GM12878 (cell line): ENCODE measurements at regions not wholly inside any gene's neighbourhood (a gene's known extent, or its start where the extent isn't known, plus 50 kb on each side); places are given as distances from the start of the nearest gene placed in this dataset.

ENCODE experiments used
- ATAC-seq: fragments of 200-7000 bp; cut with Tn5 transposase; 3 replicates; pipeline ENCODE4 v1.9.1; 2020; ENCODE audit warnings: mild to moderate bottlenecking, moderate library complexity
- BruUV-seq: library from RNA; stranded (reverse); fragments of 400-500 nt; replicated peaks from 2 replicates; lab custom pipeline; 2021; lab: Mats Ljungman, UMichigan
- CTCF ChIA-PET: fragments of 300-600 bp; sonication (Branson Sonifier 250); formaldehyde crosslinking; extraction: SDS; loops from one replicate; lab custom pipeline; 2021; ENCODE audit warnings: inconsistent platforms; lab: Yijun Ruan, JAX
- POLR2A ChIA-PET: fragments of 350-600 bp; formaldehyde crosslinking; extraction: SDS; loops from one replicate; lab custom pipeline; 2021; ENCODE audit warnings: inconsistent platforms; lab: Charles Lee
- RAD21 ChIA-PET: fragments of 300-600 bp; sonication (Branson Sonifier 250); formaldehyde crosslinking; loops from one replicate; lab custom pipeline; 2023; ENCODE audit warnings: antibody characterized with exemption; ENCODE audit not compliant: unreplicated experiment; lab: Charles Lee
- SMC1A ChIA-PET: fragments of 300-600 bp; sonication (Branson Sonifier 250); formaldehyde crosslinking; loops from one replicate; lab custom pipeline; 2023; ENCODE audit not compliant: unreplicated experiment, uncharacterized antibody; lab: Charles Lee
- DNase-seq: peaks from one replicate; pipeline ENCODE4 v3.0.0-alpha.2; 2011; ENCODE audit warnings: low read depth, low spot score
- FAIRE-seq: peaks from 3 replicates; lab custom pipeline; 2011; peaks lifted over from hg19 to GRCh38; lab: Jason Lieb, UNC
- H2AFZ ChIP-seq: 2 replicates; pipeline ENCODE4 v1.6.0; 2011; ENCODE audit warnings: low read depth, low read length, control low read depth; ENCODE audit not compliant: control insufficient read depth
- H3K27ac ChIP-seq: 2 replicates; pipeline ENCODE4 v1.5.1; 2011; ENCODE audit warnings: control low read depth; ENCODE audit not compliant: control insufficient read depth, insufficient read depth
- H3K27me3 ChIP-seq, 2 experiments: replicated peaks in 1 of 2; 2 replicates each; pipeline versions ENCODE4 v1.6.0 to v1.6.1; 2011; ENCODE audit warnings: low read length in 1 of 2; ENCODE audit not compliant: control insufficient read depth in 2 of 2, insufficient read depth in 2 of 2
- H3K36me3 ChIP-seq, 2 experiments: 2 replicates each; pipeline ENCODE4 v1.5.1; 2011; ENCODE audit warnings: low read length in 1 of 2; ENCODE audit not compliant: control insufficient read depth in 2 of 2, insufficient read depth in 2 of 2
- H3K4me1 ChIP-seq: 2 replicates; pipeline ENCODE4 v1.6.1; 2011; ENCODE audit warnings: mild to moderate bottlenecking, low read length, moderate library complexity, mixed read lengths; ENCODE audit not compliant: control insufficient read depth, insufficient read depth
- H3K4me2 ChIP-seq: 2 replicates; pipeline ENCODE4 v1.6.0; 2011; ENCODE audit warnings: control low read depth; ENCODE audit not compliant: control insufficient read depth, insufficient read depth
- H3K4me3 ChIP-seq: fragments of 200-600 bp; sonication (generic); 2 replicates; pipeline ENCODE4 v1.5.1; 2016
- H3K79me2 ChIP-seq: 2 replicates; pipeline ENCODE4 v1.6.0; 2011; ENCODE audit warnings: low read length; ENCODE audit not compliant: control insufficient read depth, insufficient read depth
- H3K9ac ChIP-seq: 2 replicates; pipeline ENCODE4 v1.8.0; 2011; ENCODE audit warnings: low read length, control low read depth, mixed read lengths; ENCODE audit not compliant: control insufficient read depth, insufficient read depth
- H3K9me3 ChIP-seq: replicated peaks from 3 replicates; pipeline ENCODE4 v1.5.1; 2011; ENCODE audit warnings: mild to moderate bottlenecking, low read length; ENCODE audit not compliant: control insufficient read depth, insufficient read depth
- H4K20me1 ChIP-seq: 2 replicates; pipeline ENCODE4 v1.6.0; 2011; ENCODE audit not compliant: control insufficient read depth, insufficient read depth
- CHD2 ChIP-seq: IDR thresholded peaks from 2 replicates; pipeline ENCODE4 v1.6.1; 2011; ENCODE audit warnings: low read depth, low read length, improper control_type of control experiment, borderline replicate concordance
- HDGF ChIP-seq: fragments of 450-650 bp; IDR thresholded peaks from 2 replicates; pipeline ENCODE4 v1.6.1; 2016; ENCODE audit warnings: antibody characterized with exemption
- MXI1 ChIP-seq: fragments of 150-350 bp; IDR thresholded peaks from 2 replicates; pipeline ENCODE4 v1.6.1; 2011; ENCODE audit warnings: low read depth, mild to moderate bottlenecking, inconsistent platforms, low read length, improper control_type of control experiment
- STAT3 ChIP-seq: IDR thresholded peaks from 2 replicates; pipeline ENCODE4 v1.6.1; 2011; ENCODE audit warnings: low read depth, low read length, improper control_type of control experiment
- ZBTB40 ChIP-seq: fragments of 450-650 bp; IDR thresholded peaks from 2 replicates; pipeline ENCODE4 v1.6.1; 2016; ENCODE audit warnings: mild to moderate bottlenecking, moderate library complexity, borderline replicate concordance
- ZNF217 ChIP-seq: fragments of 450-650 bp; IDR thresholded peaks from 2 replicates; pipeline ENCODE4 v1.6.1; 2017; ENCODE audit warnings: antibody characterized with exemption, mild to moderate bottlenecking
- in situ Hi-C: fragments of 300-500 bp; cut with MboI; formaldehyde crosslinking; loops from 9 replicates; pipeline ENCODE4 v1.14.3; 2018; ENCODE audit warnings: mixed read lengths
- intact Hi-C: fragments of 100-400 bp; cut with micrococcal nuclease; formaldehyde crosslinking; loops from one replicate; pipeline ENCODE4 v1.14.2; 2022; ENCODE audit not compliant: unreplicated experiment

DNA sequence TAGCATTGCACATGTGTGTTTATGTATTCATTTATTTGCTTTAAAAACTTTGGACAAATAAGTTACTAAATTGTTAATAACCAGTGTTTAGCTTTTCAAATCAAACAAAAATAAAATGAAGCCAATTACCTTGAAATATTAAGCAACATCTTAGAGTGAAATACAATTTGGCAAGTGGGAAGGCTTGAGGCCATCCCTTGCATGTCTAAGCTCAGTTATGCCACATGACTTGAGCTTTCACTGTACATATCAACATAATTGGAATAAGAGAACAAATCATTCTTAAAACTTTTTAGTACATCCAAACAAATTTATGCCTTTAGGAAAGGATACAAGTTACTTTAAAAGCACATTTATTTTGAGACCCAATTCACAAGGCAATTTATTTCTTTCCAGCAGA is 640.6 kb downstream of the SPRY1 start (continued):
- TF ChIP-seq ZBTB40 (no peak), STAT3 (no peak)

GRCh38 chr4:124044330-124044729 is 647.7 kb downstream of the SPRY1 start:
- no peaks in the 10 kb centered on the region for H3K27me3 ChIP-seq
- ChIA-PET POLR2A (no interaction called here), SMC1A (no interaction called here), CTCF (no interaction called here), RAD21 (no interaction called here)
- no peak overlapping the region for H2AFZ ChIP-seq
- in situ Hi-C loops: no loop called here
- H3K79me2 ChIP-seq: no peaks in the 10 kb centered on the region
- no peaks in the 10 kb centered on the region for H3K9me3 ChIP-seq
- no peak for TF ChIP-seq CHD2
- TF ChIP-seq MXI1: no peak
- TF ChIP-seq ZNF217: no peak
- no peak for TF ChIP-seq HDGF
- H3K36me3 ChIP-seq: no peaks in the 10 kb centered on the region
- no peak overlapping the region for H3K27ac ChIP-seq
- intact Hi-C loops: no loop called here
- BruUV-seq: no TSS peak
- no peak overlapping the region for H3K4me3 ChIP-seq
- H3K4me2 ChIP-seq: no peak overlapping the region
- H4K20me1 ChIP-seq: no peaks in the 10 kb centered on the region
- no peak overlapping the region for H3K9ac ChIP-seq
- FAIRE-seq (no peak), ATAC-seq (no peak), DNase-seq (no peak)
- no peaks in the 10 kb centered on the region for H3K4me1 ChIP-seq
